ENCODE measurements at regions not wholly inside any gene's neighbourhood (a gene's known extent, or its start where the extent isn't known, plus 50 kb on each side); places are given as distances from the start of the nearest gene placed in this dataset.
"Not testable (repeated sequence)": the region's sequence is repeated elsewhere in the genome, so short reads cannot be mapped to it uniquely, and the experiment has no call there.

DNA sequence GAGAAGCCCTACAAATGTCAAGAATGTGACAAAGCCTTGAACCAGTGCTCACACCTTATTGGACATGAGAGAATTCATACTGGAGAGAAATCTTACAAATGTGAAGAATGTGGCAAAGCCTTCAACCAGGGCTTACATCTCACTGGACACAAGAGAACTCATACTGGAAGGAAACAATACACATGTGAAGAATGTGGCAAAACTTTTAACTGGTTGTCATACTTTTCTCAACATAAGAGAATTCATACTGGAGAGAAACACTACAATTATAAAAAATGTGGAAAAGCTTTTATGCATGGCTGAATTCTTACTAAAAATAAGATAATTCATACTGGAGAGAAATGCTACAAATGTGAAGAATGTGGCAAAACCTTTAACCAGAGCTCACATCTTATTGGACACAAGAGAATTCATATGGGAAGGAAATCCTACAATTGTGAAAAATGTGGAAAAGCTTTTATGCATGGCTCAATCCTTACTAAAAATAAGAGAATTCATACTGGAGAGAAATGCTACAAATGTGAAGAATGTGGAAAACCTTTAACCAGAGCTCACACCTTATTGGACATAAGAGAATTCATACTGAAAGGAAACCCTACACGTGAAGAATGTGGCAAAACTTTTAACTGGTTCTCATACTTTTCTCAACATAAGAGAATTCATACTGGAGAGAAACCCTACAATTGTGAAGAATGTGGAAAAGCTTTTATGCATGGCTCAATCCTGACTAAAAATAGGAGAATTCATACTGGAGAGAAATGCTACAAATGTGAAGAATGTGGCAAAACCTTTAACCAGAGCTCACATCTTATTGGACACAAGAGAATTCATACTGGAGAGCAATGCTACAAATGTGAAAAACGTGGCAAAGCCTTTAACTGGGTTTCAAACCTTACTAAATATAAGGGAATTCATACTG is 350.6 kb upstream of the NUPR2 start:
- not testable (repeated sequence) for DNase-seq

DNA sequence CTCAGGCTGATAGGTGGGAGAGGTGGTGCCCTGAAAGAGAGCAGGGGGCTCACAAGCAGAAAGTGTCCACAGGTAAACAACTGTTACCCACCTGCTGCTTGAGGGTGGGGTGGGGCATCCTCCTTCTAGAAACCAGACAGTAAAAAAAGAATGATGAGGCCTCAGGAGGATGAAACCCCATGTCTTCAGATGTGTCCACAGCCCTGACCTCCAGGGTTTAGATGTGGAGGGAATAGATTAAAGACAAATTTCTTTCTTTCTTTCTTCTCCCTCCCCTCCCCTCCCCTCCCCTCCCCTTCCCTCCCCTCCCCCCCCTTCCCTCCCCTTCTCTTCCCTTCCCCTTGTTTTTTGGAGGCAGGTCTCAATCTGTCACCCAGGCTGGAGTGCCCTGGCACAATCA is 333.5 kb upstream of the NUPR2 start:
- no peak for DNase-seq

DNA sequence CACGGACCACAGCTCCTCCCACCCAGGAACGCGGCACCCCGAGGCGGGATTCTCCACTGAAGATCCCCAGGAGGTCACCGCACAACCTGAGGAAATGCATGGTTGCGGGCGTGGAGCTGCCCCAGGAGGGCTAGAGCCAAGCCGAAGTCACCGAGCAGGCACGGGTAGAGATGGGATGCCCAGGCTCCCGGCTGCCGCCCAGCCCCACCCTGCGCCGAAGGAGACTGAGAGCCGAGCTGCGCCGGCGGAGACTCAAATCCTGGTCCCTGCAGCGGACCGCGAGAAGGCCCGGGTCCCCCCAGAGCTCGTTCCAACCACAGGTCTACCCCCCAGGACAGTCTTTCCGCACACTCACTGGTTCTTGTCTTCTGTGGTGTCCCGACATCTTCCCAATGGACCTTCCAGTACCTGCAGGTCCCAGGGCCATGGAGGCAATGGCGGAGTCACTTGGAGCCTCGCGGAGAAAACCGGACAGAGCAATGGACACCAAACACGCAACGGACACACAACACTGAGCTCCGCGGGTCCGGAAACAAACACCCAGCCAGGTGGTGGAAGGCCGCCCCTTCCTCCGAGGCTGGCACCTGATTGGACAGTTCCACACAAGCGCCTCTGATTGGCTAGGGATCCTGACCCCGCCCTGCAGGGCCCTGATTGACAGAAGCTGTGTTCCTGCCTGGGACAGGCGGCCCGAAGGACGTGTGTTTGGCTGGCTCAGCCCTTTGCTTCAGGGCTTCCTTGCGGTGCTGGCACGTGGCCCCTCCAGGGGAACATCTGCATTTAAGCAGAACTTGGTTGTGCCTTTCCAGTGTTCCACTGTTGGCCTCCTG is 331.9 kb upstream of the NUPR2 start:
- DNase-seq, result no peak

DNA sequence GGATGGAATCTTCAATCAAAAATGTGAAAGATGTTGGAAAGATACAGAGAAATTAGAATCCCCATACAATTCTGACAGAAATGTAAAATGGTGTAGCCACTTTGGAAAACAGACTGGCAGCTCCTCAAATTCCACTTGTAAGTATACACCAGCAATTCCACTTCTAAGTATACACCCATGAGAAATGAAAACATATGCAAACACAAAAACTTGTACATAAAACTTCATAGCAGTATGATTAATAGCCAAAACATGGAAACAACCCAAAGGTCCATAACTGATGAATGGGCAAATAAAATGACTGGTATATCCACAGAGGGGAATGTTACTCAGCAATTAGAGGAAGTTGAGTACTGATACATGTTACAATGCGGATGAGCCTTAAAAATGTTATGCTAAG is 304.3 kb upstream of the NUPR2 start:
- DNase-seq, result not testable (repeated sequence)

DNA sequence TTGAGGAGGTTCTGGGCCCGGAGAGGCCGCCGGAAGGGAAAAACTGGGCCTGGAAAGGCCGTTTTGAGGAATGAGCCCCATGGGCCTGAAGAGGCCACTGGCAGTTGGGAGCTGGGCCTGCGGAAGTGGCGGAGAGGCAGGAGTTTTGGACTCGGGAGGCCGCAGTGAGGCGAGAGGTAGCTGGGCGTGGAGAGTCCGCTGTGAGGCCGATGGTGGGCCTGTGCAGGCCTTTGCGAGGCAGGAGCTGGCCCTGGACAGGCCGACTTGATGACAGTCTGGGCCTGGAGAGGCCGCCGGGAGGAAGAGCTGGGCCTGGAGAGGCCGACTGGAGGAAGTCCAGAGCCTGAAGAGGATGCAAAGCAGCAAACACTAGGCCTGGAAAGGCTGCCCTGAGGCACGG is 259.0 kb upstream of the NUPR2 start:
- DNase-seq, result no peak

DNA sequence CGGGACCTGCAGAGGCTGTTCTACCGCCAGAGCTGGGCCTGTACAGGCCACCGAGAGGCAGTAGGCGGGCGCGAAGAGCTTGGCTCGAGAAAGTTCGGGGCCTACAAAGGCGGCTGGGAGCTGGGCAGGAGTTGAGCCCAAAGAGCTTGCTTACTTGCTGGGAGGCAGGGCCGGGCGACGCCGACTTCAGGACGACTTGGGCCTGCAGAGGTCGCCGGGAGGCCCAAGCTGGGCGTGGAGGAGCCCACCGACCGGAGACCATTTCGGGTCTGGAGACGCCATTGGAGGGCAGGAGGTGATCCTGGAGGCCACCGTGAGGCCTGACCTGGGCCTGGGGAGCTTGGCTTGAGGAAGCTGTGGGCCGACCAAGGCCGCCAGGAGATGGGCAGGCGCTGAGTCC is 258.4 kb upstream of the NUPR2 start:
- DNase-seq, result not testable (repeated sequence)

DNA sequence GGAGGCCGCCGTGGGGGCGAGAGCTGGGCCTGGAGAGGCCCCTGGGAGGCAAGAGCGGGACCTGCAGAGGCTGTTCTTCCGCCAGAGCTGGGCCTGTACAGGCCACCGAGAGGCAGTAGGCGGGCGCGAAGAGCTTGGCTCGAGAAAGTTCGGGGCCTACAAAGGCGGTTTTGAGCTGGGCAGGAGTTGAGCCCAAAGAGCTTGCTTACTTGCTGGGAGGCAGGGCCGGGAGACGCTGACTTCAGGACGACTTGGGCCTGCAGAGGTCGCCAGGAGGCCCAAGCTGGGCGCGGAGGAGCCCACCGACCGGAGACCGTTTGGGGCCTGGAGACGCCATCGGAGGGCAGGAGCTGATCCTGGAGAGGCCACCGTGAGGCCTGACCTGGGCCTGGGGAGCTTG is 257.1 kb upstream of the NUPR2 start:
- not testable (repeated sequence) for DNase-seq

DNA sequence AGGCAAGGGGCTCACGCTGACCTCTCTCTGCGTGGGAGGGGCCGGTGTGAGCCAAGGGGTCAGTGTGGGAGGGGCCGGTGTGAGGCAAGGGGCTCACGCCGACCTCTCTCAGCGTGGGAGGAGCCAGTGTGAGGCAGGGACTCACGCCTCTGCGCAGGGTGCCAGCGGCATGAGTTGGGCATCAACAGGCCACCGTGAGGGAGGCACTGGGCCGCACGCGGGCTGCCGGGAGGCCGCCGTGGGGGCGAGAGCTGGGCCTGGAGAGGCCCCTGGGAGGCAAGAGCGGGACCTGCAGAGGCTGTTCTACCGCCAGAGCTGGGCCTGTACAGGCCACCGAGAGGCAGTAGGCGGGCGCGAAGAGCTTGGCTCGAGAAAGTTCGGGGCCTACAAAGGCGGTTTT is 255.6 kb upstream of the NUPR2 start:
- DNase-seq, result not testable (repeated sequence)

DNA sequence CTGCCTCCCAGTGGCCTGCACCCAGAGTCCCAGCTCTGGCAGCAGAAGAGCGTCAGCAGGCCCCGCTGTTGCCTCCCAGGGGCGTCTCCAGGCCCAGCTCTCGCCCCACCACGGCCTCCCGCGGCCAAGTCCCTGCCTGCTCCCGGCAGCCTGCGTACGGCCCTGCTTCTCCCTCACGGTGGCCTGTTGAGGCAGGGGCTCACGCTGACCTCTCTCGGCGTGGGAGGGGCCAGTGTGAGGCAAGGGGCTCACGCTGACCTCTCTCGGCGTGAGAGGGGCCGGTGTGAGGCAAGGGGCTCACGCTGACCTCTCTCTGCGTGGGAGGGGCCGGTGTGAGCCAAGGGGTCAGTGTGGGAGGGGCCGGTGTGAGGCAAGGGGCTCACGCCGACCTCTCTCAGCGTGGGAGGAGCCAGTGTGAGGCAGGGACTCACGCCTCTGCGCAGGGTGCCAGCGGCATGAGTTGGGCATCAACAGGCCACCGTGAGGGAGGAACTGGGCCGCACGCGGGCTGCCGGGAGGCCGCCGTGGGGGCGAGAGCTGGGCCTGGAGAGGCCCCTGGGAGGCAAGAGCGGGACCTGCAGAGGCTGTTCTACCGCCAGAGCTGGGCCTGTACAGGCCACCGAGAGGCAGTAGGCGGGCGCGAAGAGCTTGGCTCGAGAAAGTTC is 254.1 kb upstream of the NUPR2 start:
- DNase-seq, result not testable (repeated sequence)

DNA sequence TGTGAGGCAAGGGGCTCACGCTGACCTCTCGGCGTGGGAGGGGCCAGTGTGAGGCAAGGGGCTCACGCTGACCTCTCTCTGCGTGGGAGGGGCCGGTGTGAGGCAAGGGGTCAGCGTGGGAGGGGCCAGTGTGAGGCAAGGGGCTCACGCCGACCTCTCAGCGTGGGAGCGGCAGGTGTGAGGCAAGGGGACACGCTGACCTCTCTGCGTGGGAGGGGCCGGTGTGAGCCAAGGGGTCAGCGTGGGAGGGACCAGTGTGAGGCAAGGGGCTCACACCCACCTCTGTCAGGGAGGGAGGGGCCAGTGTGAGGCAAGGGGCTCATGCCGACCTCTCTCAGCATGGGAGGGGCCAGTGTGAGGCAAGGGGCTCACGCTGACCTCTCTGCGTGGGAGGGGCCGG is 251.7 kb upstream of the NUPR2 start:
- not testable (repeated sequence) for DNase-seq

DNA sequence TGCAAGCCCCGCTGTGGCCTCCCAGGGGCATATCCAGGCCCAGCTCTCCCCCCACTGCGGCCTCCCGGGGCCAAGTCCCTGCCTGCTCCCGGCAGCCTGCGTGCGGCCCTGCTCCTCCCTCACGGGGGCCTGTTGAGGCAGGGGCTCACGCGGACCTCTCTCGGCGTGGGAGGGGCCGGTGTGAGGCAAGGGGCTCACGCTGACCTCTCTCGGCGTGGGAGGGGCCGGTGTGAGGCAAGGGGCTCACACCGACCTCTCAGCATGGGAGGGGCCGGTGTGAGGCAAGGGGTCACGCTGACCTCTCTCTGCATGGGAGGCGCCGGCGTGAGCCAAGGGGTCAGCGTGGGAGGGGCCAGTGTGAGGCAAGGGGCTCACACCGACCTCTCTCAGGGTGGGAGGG is 251.2 kb upstream of the NUPR2 start:
- DNase-seq, result not testable (repeated sequence)

DNA sequence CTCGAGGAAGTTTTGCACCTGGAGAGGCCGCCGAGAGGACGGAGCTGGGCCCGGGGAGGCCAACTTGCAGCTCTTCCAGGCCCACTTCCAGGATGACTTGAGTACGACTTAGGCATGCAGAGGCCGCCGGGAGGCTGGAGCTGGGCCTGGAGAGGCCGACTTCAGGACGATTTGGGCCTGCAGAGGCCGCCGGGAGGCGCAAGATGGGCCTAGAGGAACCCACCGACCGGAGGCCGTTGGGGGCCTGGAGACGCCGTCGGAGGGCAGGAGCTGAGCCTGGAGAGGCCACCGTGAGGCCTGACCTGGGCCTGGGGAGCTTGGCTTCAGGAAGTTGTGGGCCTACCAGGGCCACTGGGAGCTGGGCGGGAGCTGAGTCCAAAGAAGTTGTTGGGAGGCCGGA is 250.5 kb upstream of the NUPR2 start:
- DNase-seq, result not testable (repeated sequence)

DNA sequence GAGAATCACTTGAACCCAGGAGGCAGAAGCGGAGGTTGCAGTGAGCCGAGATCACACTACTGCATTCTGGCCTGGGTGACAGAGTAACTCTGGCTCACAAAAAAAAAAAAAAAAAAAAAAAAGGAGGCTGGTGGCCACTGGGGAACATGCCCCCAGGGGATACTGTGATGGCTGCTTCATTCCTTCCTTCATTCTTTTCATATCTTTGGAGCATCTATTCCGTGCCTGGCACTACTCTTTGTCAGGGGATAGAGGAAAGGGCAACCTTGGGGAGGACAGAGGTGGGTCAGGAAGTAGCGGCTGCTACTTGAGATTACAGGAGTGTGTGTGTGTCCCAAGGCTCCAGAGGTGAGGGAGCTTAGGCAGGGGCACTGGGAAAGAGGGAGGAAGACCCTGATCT is 236.4 kb upstream of the NUPR2 start:
- not testable (repeated sequence) for DNase-seq

DNA sequence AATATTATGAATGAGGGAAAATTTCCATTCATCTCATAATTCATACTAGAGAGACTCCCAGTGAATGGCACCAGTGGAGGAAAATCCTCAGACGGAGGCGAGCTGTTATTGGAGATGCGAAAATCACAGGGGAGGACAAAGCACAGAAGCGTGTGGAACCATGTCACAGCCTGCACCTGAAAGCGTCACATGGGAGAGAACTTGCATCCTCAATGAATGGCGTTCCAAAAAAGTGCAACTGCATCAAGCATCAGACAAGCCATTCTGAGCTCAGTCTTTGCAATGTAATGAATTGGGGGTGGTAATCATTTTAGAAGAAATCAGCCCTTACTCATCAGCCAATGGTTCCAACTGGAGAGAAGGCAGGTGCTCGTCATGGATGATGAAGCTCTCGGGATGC is 235.0 kb upstream of the NUPR2 start:
- not testable (repeated sequence) for DNase-seq

DNA sequence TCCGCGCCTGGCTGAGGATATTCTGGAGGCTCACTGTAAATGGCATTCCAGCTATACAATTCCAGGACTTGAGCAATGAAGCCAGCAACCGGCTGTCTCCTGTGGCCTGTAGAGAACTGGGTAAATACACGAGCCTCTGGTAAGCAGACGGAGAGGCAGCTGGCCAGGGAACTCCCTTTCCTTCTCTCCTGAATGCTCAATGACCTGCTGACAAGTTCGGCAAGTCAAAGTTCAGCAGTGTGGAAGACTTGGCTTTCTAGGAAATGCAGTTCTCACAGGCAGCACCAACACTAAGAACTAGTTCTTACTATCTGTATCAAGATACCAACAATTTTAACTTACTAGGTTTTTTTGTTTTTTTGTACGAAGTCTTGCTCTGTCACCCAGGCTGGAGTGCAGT is 232.1 kb upstream of the NUPR2 start:
- not testable (repeated sequence) for DNase-seq

DNA sequence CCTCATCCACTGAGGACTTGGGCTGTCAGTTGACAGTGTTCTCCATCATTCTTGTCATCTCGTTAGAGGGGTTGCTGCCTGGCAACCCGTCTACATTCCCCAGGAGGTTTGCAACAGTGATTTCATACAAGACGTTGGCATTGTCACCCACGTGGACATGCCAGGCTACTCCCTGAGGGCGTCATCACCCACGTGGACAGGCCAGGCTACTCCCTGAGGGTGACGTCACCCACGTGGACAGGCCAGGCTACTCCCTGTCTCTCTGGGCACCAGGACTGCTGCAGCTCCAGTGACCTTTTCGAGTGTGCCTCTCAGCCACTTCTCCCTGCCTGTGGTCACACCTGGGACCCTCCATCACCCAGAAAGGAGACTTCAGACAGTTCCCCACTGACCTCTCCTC is 212.1 kb upstream of the NUPR2 start:
- not testable (repeated sequence) for DNase-seq

DNA sequence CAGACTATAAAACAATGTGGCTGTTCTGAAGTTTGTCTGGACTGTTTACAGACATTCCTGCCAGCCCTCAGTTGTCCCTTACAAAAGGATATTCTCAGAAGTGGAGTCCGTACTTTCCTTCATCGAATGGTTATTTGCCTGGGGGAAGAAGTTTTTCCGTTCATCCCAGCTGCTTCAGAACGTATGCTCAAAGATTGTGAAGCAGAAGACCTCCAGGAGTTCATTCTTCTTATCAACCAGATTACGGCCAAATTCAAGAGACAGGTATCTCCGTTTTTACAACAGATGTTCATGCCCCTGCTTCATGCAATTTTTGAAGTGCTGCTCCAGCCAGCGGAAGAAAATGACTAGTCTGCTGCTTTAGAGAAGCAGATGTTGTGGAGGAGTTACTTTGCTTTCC is 174.3 kb upstream of the NUPR2 start:
- DNase-seq, result no peak

DNA sequence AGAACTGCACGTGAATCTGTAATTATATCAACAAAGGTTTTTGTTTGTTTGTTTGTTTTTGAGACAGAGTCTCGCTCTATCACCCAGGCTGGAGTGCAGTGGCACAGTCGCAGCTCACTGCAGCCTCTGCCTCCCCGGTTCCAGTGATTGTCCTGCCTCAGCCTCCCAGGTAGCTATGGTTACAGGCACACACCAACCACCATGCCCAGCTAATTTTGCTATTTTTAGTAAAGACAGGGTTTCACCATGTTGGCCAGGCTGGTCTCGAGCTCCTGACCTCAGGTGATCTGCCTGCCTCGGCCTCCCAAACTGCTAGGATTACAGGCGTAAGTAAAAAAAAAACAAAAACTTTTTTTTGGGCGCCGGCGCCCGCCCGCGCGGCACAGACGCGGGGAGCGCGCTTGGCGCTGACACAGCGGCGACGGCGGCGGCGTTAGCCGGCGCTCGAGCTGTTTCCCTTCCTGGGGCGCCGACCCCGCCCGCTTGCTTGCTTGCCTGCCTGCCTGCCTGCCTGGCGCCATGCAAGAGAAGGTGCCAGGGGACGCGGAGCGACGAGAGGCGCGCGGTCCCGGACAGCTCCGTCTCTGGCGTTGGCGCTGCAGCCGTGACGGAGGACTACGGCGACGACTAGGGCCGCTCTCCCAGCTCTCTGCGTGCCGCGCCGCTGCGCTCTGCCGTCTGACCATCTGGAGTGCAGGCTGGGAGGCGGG is 171.4 kb upstream of the NUPR2 start:
- peak; percentile 47 for DNase-seq

DNA sequence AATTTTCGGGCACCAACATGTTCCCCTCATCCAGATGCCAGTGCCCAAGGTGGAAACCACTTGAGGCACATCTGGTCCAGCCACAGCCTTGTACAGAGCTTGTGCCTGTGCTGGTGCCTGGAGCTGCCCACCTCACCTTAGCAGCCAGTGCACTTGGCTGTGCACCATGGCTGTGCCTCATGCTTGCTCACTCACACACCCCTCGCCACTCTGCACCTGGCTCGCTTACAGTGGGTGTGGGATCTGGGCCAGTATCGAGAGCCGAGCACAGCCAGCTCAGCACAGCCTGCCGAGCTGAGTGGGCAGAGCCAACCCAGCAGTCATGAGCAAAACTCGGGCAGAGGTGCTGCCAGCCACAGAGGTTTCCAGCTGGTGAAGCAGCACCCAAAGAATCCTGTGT is 139.9 kb upstream of the NUPR2 start:
- no peak for DNase-seq

DNA sequence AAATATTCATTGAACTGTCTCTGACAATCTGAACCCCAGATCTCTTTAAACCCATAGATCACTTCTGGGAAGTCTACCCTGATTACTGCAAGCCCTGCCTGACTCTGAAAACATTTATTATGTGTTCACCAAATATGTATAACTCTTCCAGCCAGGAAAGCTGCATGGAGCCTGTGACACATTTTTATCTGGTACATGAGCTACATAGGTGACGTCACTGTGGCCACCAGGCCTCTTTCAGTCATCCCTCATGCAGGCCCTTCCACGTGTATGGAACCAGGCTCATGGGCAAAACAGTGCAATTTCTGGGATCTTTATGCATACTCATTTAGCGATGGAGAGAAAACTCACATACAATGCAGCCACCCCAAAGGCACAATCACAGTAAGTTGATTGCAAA is 133.9 kb upstream of the NUPR2 start:
- DNase-seq, result no peak

DNA sequence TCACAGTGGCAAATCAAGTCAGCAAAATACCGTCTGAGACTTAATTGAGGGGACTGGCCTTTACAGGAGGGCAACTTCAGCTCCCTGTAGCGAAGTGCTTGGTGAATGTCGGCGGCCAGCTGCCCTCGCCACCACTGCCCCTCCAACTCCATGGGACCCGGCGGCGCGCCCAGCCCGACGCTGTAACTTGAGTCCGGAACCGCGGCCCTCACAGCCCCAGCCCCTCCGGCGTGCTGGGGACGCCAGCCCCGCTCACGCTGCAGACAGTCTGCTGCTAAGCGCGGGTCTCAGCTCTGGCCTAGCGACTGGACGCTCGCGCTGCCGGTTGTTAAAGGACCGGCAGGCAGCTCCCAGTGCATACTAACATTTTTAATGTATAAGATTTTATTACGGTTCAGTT is 113.4 kb upstream of the NUPR2 start:
- DNase-seq, result no peak

DNA sequence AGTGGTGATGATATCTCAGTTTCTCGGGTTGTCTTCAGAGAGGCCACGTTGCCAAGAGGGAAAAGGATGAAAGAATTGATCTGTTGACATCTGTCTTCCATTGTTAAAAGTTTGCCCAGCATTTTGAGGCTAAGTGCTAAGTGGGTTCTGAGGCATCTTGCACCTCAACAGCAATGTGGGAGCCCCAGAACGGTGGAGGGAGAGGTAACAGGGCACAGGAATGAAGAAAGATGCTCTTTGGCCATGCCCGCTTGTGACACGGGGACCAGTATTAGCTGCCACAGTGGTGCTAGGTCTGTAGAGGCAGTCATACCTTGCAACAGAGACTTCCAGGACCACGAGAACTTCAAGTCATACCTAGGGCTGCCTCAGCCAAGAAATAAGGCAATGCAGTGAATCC is 106.6 kb upstream of the NUPR2 start:
- DNase-seq, result no peak

DNA sequence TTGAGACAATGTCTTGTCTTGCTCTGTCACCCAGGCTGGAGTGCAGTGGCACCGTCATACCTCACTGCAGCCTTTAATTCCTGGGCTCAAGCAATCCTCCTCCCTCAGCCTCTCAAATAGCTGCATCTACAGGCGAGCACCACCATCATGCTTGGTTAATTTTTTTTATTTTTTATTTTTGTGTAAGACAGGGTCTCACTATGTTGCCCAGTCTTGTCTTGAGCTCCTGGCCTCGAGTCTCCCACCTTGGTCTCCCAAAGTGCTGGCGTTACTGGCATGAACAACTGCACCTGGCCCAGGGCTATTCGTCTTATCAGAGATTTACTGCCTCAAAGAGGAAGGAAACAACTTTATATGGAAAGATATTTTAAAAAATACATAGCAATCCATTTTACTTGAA is 102.8 kb upstream of the NUPR2 start:
- no peak for DNase-seq

All from NCI-H1048 (cell line).